ENCODE measurements at regions not wholly inside any gene's neighbourhood (a gene's known extent, or its start where the extent isn't known, plus 50 kb on each side); places are given as distances from the start of the nearest gene placed in this dataset.

DNA sequence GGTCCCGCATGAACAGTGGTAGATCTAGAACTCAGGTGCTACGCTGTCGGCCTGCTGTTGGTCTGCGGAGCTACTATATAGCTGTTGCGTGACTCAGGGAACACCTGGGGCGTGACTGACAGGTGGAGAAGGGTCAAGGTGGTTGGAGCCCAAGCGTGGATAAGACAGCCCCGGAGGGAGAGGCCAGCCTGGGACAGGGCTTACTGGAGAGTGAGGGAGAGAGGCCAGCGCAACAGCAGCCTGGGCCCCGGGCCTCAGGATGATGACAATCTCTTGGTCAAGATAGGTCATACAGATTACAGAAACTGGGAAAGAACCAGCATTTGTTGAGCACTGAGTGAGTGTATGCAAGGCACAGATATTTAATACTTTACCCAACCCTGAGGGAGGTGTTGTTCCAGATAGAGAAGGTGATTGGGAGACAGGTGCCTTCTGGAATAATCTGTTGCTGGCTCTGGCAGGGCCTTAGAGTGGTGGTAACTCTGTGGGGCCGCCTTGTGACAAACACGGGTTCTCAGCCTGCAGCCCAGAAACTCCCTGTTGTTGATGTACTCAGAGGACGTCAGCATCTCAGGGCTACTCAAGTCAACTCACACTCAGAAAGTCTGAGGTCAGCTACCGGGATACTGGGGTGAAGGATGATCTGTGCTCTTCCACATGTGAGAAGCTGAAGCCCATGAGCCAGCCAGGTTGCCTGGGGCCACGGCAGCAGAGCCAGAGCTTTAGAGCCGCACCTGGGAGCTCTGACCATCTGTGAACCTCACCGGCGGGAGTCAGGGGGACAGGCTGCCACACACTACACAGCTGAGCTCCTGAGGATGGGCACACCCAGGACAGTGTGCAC lies 265.4 kb upstream of the HES1 start:
- peak overlapping the region in 1 of 4 donors; percentile 84 for H3K27ac ChIP-seq
- 75 to 81% methylated on average over 17 to 18 of the region's 18 CpGs for WGBS, 2 donors

DNA sequence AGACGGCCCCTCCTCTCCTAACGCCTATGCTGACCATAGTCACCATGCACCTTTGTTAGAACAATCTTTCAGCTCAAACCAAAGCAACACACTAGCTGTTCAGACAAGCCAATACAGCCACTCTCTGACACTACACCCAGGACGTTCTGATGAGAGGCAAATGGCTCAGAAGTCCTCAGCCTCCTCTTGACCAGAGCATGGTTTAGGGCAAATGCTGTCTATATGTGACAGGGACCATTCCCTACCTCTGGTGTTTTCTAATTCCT lies 264.8 kb upstream of the HES1 start:
- WGBS, 2 donors = 54 to 56% methylated on average over 3 of the region's 3 CpGs
- no peak overlapping the region for H3K27ac ChIP-seq
- no peaks in the 10 kb centered on the region for H3K9me3 ChIP-seq

More for the DNA sequence above, 265.4 kb upstream of the HES1 start:
- Histone ChIP-seq H3K27me3 (peaks cover 0 to 5% of the 10 kb centered on the region in 2 donors), H3K4me3 (no peak overlapping the region), H3K36me3 (no peaks in the 10 kb centered on the region), H3K4me1 (peaks cover 0 to 24% (median 16%) of the 10 kb centered on the region in 4 donors), H3K9me3 (no peaks in the 10 kb centered on the region)
- DNase-seq (ENCODE audit: low spot score in 2 of 2) = no peak
- TF ChIP-seq, protein P1, sequence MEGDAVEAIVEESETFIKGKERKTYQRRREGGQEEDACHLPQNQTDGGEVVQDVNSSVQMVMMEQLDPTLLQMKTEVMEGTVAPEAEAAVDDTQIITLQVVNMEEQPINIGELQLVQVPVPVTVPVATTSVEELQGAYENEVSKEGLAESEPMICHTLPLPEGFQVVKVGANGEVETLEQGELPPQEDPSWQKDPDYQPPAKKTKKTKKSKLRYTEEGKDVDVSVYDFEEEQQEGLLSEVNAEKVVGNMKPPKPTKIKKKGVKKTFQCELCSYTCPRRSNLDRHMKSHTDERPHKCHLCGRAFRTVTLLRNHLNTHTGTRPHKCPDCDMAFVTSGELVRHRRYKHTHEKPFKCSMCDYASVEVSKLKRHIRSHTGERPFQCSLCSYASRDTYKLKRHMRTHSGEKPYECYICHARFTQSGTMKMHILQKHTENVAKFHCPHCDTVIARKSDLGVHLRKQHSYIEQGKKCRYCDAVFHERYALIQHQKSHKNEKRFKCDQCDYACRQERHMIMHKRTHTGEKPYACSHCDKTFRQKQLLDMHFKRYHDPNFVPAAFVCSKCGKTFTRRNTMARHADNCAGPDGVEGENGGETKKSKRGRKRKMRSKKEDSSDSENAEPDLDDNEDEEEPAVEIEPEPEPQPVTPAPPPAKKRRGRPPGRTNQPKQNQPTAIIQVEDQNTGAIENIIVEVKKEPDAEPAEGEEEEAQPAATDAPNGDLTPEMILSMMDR (IDR thresholded peaks at IDR 0.05) = no peak
- TF ChIP-seq EP300 (IDR thresholded peaks at IDR 0.05) (no peak), POLR2A (IDR thresholded peaks at IDR 0.05) (no peak)

DNA sequence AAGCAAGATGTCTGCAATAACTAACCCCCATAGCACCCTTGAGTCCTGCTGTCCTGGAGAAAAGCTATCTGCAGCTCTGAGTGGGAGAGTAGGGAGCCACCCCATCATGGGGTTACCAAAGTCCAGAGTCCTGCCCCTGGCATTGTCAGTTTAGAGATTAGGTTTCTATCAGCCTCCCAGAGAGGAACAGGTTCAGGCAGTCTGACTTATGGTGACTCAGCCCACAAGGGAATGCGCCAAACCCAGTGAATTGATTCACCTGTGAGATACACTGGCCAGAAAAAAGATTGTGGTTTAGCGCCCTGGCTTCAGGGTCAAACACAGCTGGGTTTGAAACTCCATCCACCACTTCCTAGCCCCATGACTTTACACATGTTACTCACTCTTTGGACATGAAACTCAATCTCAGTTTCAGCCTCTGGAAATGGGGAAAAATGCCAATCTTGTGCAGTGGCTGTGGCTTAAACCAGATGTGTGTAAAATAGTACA lies 263.6 kb upstream of the HES1 start:
- Histone ChIP-seq H3K27me3 (peaks cover 0 to 5% of the 10 kb centered on the region in 2 donors), H3K4me3 (no peak overlapping the region), H3K9me3 (no peaks in the 10 kb centered on the region), H3K27ac (no peak overlapping the region), H3K36me3 (no peaks in the 10 kb centered on the region), H3K4me1 (peaks cover 0 to 24% (median 16%) of the 10 kb centered on the region in 4 donors)
- TF ChIP-seq, protein P1 (IDR thresholded peaks at IDR 0.05) = no peak
- TF ChIP-seq EP300 (IDR thresholded peaks at IDR 0.05) (peak in 1 of 2 donors; percentile 42), POLR2A (IDR thresholded peaks at IDR 0.05) (no peak)
- peak in 1 of 2 donors; percentile 28 for DNase-seq (ENCODE audit: low spot score in 2 of 2)
- 68 to 75% methylated on average over 2 of the region's 2 CpGs for WGBS, 2 donors

More for the DNA sequence above, 264.8 kb upstream of the HES1 start:
- peaks cover 0 to 24% (median 16%) of the 10 kb centered on the region in 4 donors for H3K4me1 ChIP-seq
- H3K4me3 ChIP-seq = no peak overlapping the region
- H3K36me3 ChIP-seq = no peaks in the 10 kb centered on the region
- DNase-seq (ENCODE audit: low spot score in 2 of 2) = no peak
- peaks cover 0 to 5% of the 10 kb centered on the region in 2 donors for H3K27me3 ChIP-seq
- TF ChIP-seq EP300 (IDR thresholded peaks at IDR 0.05) (no peak), POLR2A (IDR thresholded peaks at IDR 0.05) (no peak)
- TF ChIP-seq, protein P1 (IDR thresholded peaks at IDR 0.05) = no peak

DNA sequence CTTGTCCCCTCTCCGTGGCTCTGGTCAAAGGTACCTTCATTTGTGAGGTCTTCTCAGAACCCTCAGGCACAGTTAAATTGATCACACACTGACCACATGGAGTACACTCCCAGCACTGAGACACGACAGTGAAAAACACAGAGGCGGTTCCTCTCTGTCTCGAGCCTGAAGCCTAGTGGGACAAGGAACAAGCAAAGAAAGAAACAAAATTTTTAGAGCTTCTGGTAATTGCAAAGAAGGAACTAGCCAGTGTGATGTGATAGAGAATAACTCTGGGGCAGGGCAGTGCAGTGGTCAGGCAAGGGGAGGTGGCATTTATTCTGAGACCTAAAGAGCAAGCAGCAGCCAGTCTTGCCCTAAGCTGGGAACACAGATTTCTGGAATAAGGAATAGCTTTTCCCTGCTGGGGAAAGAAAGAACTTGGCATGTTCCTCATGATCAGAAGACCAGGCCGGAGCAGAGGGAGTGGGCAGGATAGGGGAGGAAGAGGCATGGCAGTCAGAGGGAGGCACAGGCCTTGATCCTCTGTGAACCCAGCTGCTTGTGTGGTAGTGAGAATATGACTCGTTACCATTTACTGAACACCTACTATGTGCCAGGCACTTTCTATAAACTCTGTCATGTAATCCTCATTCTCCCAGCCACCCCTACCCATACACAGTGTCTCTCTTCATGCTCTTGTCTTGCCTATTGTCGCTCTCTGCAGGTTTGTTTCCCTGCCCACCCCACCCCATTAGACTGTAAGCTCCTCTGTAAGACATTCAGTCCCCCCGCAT lies 262.3 kb upstream of the HES1 start:
- TF ChIP-seq POLR2A (IDR thresholded peaks at IDR 0.05) (no peak), EP300 (IDR thresholded peaks at IDR 0.05) (no peak)
- TF ChIP-seq, protein P1 (IDR thresholded peaks at IDR 0.05) = no peak
- H3K36me3 ChIP-seq = no peaks in the 10 kb centered on the region
- no peak overlapping the region for H3K4me3 ChIP-seq
- peaks cover 0 to 5% of the 10 kb centered on the region in 2 donors for H3K27me3 ChIP-seq
- H3K4me1 ChIP-seq = peaks cover 0 to 22% (median 13%) of the 10 kb centered on the region in 4 donors
- H3K27ac ChIP-seq = no peak overlapping the region
- 75 to 79% methylated on average over 8 of the region's 8 CpGs for WGBS, 2 donors
- DNase-seq (ENCODE audit: low spot score in 2 of 2) = no peak
- no peaks in the 10 kb centered on the region for H3K9me3 ChIP-seq

DNA sequence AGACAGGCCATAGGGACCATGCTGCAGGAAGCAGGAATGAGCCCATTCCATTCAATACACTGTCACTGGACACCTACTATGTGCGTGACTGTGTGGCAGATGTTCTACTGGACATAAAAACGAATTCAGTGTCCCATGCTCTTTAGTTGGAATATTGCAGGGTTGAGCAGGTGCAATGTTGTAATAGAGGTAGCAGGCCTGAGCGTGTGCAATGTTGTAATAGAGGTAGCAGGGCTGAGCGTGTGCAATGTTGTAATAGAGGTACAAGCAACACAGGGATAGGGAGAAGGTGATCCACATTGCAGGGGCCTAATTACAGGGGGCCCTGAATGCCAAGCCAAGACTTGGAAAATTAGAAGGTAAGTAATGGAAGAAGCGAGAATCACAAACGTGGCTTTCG lies 261.4 kb upstream of the HES1 start:
- peaks cover 0 to 17% (median 8%) of the 10 kb centered on the region in 4 donors for H3K4me1 ChIP-seq
- DNase-seq (ENCODE audit: low spot score in 2 of 2) = no peak
- H3K4me3 ChIP-seq = no peak overlapping the region
- no peaks in the 10 kb centered on the region for H3K36me3 ChIP-seq
- no peaks in the 10 kb centered on the region for H3K9me3 ChIP-seq
- TF ChIP-seq, protein P1 (IDR thresholded peaks at IDR 0.05) = no peak
- TF ChIP-seq POLR2A (IDR thresholded peaks at IDR 0.05) = no peak
- no peak for TF ChIP-seq EP300 (IDR thresholded peaks at IDR 0.05)
- no peak overlapping the region for H3K27ac ChIP-seq
- 87 to 91% methylated on average over 7 of the region's 7 CpGs for WGBS, 2 donors
- H3K27me3 ChIP-seq = peaks cover 0 to 4% of the 10 kb centered on the region in 2 donors
